NOMO-1 (cell line): ENCODE measurements at regions not wholly inside any gene's neighbourhood (a gene's known extent, or its start where the extent isn't known, plus 50 kb on each side); places are given as distances from the start of the nearest gene placed in this dataset.
A peak's percentile ranks its signal among the peaks of the same experiment; 100 is the strongest.
"Not testable (repeated sequence)": the region's sequence is repeated elsewhere in the genome, so short reads cannot be mapped to it uniquely, and the experiment has no call there.

Experiments
- DNase-seq, 2 experiments: peaks; one replicate each; lab custom pipeline; 2025; ENCODE audit not compliant: unreplicated experiment in 2 of 2; lab: John Stamatoyannopoulos, UW

DNA sequence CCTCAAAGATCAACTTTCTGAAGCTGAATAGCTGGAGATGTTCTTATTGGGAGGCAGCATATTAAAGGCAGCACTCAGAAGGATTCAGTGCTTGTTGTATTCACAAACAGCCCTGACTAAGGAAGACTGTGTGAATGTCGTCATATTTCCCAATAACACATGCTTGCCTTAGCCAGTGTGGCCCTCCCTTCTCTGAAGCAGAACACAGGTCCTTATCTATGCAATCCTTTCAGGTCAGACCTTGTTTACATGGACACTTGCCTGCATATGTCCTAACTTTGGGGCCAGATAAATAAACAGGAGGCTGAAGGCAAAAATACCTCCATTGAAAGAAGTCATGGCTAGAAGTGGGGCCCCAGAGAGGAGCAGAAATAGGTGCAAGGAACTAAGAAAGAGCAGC lies 97.2 kb downstream of the SLC4A3 start:
- peak; percentile 10 to 34 for DNase-seq

DNA sequence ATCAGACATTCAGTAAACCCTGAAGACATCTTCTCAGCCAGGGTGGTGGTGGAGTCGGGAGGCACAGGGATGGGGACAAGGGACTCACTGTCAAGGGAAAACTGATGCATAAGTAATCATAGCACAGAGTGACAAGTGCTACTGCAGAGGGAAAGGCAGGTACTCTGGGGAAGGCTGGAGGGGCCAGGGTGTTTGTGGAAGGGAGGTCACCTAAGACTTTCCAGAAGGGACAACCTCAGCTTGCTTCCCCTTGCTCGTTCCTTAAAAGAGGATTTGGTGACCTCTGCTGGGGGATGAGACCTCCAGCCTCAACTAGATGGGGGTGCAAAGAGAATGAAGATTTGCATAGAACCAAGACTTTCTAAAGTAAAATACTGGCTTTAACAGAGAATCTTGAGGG lies 99.5 kb downstream of the SLC4A3 start:
- DNase-seq, result peak; percentile 28 to 33

DNA sequence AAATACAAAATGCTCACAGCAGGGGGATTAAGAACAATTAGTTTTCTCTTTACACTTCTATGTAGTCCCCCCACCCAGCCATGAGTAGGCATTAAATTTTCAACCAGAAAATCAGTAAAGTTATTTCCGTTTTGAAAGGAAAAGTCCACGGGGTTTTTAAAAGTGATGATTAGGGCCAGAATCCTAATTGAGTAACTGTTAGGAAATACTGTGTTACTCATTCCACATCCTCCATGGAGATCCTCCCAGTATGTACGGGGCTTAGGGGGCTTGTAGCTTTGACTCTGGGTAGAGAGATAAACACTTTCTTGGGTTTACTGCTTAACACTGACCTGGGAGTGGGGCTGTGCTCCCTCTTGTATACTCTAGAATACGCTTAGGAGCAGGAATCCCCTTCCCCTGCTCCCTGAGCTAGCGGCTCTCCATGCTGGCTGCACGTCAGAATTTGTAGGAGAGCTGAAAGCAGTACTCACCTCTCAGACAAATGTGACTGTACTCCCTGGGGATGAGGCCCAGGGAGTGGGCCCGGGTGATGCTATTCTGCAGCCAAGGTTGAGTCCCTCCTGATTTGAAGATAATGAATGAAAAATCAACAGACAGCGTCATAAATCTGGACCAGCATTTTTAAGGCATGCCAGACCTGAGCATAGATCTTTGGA lies 100.5 kb downstream of the SLC4A3 start:
- no peak for DNase-seq

DNA sequence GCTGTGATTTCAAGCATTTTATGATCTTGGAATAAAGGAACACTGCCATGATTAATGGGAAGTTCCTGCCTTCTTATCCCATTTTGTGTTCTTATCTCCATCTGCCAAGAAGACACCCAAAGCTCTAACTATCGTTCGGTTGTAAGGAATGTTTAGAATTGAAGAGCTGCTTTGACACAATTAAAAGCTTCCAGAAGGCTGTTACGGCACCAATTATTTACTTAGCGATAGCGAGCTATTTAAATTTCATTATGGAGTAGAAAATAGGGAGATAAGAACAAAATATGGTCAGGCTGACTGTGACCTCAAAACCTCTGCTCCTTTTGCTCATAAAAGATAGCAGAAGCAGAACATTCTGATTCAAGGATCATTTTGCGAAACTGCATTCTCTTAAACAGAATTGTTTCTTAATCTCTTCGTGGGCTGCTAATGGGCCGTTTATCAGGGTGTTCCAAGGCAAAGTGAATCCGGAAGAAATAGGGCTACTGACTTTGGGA lies 101.6 kb downstream of the SLC4A3 start:
- peak in 1 of 2 experiments; percentile 31 for DNase-seq

DNA sequence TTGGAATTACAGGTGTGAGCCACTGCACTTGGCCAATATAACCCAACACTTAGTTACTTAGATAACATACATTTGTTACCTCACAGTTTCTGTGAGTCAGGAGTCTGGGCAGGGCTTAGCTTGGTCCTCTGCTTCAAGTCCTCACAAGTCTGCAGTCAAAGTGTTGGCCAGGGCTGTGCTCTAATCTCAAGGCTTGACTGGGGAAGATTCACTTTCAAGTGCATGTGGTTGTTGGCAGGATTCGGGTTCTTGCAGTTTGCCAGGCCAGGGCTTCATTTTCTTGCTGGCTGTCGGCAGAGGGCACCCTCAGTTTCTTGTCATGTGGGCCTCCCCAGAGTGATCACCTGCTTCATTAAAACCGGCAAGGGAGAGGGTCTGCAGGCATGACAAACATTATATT lies 103.7 kb downstream of the SLC4A3 start:
- DNase-seq, result no peak

DNA sequence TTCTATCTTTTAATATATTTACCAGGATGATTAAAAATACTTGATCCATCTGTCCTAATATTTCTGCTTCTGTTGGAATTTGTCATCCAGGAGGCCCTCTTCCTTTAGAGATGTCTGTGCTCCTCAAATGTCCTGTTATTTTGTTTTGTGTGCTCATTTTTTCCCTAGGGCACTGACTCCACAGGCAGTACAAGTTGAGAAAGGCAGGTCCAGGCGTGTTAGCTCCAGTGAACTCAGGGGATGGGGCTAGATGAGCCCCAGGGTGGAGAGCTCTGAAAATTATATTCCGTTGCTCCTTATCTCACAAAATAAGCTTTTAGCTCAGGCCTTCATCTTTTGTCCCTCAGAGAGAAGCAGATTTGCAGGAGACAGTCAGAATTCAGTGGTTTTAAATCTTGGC lies 105.7 kb downstream of the SLC4A3 start:
- DNase-seq, result no peak

DNA sequence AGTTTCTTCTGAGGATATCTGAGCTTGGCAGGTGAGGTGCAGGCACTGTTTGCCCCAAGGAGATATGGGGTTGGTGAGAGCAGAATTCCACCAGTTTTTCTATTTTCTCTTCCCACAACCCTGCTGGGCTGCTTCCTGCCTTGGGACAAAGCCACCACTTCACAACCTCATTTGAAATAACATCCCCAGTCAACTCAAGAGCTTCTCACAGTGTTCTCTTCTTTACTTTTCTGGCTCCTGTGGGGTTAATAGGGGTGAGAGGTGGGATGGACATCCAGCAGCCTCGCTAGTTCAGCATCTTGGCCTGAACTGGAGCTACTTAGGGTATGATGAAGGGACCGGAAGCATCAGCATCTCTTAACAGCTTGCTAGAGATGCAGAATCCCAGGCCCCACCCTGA lies 106.3 kb downstream of the SLC4A3 start:
- DNase-seq, result no peak

DNA sequence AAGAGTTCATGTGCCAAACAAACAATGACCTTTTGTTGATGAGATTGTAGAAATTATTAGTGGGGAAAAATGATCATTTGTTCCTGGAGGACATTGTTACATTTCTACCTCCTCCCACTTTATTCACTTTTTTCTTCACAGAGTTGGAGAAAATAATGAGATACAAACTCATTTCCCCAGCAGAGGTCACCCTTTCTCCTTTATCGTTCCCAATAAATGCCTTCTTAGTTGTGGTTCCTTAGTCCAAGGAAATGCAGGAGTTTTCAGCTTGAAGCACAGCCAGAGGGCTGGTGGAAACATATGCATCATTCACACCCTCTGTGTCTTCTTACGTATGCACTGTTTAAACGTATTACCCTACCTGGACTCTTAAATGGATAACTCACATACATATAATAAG lies 108.8 kb downstream of the SLC4A3 start:
- DNase-seq, result peak; percentile 41 to 46

DNA sequence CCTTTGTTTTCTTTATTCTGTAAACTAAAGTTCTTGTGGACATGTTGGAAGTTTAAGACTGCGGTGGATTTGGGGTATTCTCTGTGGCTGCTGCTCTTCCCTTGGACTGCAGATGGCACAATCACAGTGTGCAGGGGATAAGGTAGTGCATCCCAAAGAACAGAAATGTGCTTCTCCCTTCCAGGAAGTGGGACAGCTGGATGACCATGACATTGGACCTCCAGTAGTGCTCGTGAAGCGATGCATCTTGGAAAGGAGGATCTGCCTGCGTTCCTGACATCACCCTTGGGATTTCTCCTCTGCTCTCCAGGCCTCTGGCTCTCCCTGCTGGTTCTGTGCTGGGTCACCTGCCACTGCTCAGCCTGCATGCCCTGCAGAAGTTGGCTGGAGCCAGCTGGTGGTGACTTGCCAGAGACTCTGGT lies 109.9 kb downstream of the SLC4A3 start:
- DNase-seq, result no peak

DNA sequence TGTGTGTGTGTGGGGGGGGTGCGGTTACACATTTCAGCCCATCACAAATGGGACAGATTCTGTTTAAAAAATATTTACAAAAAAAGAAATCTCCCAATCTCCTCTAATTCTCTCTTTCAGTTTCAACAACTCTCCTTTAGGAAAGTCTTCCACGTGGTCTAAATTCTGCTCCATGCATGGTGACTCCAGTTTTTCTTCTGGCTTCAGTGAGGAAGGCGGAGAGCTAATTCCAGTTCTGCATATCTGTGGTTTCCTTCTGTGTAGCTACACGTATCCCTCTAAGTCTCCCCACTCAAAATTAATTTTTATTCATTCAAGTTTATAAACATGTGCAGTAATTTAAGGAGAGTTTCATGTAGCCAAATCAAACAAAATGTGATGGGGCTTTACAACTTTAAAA lies 111.6 kb downstream of the SLC4A3 start:
- no peak for DNase-seq

DNA sequence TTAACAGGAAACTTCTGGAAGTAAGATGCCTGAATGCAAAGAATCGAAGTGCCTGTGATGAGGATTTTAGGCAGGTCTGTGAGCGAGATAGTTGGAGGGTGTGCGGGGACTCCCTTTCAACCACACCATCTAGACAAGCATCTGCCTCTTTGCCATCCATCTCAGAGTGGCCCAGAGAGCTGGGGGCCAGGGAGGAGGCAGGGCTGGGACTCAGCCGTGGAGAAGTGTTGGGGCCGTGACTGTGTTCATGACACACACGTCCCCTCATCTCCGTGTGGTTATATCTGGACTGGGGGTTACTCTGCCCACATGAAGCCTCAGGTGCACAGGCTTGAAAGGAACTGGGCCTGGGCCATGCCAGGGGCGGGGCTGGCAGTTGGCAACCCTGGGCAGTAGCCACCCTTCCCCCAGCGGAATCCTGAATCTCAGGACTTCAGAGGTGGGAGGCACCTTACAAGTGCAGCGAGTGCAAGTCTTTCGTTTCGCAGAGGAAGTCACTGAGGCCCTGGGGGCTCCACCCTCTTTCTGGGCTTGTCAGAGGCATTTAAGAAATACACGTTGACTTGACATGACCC lies 112.5 kb downstream of the SLC4A3 start:
- DNase-seq, result no peak

DNA sequence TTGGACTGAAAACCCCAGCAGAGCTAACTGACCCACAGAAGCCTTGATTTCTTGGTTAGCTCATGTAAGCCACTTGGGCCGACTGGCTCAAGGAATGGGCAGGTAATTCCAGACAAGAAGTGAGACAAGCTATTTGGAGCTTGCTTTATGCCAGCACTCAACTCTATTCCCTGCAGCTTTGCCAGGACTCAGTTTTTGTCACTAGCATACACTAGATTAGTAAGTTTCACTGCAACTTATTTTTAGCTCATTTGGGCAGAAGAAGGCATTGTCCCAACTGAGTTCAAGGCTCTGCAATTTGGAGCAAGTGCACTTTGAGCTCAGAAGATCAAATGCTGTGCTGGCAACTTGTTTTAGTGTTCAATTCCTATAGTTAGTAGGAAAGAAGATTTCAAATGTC lies 116.1 kb downstream of the SLC4A3 start:
- DNase-seq, result no peak

DNA sequence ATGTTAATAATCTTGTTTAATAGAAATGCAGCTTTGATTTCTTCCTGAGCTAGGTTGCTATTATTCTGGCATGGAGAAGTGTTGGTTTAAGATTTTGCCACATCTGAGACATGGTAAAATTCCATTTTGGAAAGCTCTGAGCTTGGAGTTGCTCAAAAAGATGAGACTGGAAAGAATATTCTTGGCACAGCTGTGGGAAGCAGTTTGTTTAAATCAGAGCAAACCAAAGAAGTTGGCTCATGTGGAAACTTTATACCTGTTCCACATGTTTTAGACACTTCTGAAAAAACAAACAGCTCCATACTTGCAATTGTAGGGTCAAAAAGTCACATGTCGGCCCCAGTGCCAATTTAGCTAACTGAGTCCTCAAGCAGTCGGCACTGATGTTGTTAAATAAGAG lies 116.6 kb downstream of the SLC4A3 start:
- DNase-seq, result no peak

DNA sequence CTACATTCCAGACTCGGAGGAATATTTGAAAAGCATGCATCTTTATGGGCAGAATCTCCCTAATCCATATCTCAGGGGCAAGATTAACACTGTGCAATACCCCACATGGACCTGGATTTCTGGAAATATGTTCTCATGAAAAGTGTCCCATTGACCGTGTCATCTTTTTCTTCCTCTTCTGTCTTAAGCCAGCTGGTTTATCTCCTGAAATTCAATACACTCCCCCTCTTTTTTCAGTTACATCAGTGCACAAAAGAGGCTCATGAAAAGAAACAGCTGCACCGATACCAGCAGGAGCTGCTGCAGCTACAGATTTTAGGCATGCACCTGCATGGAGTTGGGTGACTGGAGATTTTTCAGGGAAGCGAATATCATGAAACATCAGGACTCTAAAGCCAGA lies 117.2 kb downstream of the SLC4A3 start:
- no peak for DNase-seq

DNA sequence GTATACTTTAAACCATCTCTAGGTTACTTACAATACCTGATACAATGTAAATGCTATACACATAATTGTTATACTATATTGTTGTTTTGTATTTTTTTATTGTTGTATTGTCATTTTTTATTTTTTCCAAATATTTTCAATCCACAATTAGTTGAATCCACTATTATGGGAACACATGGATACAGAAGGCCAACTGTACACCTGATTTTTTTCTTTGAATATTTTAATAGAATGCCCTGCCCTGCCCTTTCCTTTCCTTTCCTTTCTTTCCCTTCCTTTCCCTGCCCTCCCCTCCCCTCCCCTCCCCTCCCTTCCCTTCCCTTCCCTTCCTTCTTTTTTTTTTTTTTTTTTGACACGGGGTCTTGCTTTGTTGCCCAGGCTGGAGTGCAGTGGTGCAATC lies 120.2 kb downstream of the SLC4A3 start:
- DNase-seq, result no peak

DNA sequence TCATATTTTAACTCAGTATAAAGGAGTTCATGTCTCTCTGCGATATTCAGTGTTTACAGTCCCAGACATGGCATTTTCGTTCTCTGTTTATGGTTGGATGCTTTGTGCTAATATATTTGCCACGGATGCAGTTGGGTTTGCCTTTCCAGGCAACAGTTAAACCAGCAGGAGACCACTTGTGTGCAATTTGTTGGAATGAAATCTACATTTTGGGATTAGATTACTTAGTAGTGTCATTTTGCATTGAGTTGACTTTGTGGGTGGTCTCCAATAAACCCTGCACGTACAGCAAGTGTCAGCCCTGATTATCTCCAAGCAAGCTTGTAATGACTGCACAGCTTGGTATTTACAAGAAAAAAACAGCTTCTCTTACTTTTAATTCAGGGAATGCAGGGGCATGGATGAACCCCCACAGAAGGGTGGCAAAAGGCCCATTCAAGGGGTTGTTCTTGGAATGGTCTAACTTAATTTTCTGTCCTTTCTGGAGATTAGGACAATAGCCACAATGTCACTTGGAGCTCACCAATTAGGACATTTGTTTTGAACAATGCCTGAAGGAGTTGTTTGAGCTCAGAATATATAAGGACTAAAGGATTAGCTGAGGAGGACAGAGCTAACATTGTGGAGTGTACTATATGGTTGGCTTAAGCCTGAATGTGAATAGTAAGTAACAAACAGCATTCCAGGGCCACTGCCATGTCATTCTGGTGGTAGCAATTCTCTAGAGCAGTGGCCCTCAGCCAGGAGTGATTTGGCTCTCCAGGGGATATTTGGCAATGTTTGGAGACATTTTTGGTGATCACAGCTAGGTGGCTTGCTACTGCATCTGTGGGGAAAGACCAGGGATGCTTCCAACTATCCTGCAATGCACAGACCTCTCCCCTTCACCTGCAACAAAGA lies 121.5 kb downstream of the SLC4A3 start:
- DNase-seq, result no peak

DNA sequence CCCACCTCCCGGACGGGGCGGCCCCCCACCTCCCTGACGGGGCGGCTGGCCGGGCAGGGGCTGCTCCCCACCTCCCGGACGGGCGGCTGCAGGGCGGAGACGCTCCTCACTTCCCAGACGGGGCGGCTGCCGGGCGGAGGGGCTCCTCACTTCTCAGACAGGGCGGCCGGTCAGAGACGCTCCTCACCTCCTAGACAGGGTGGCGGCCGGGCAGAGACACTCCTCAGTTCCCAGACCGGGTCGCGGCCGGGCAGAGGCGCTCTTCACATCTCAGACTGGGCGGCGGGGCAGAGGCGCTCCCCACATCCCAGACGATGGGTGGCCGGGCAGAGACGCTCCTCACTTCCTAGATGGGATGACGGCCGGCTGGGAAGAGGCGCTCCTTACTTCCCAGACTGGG lies 123.7 kb downstream of the SLC4A3 start:
- DNase-seq, result not testable (repeated sequence)

DNA sequence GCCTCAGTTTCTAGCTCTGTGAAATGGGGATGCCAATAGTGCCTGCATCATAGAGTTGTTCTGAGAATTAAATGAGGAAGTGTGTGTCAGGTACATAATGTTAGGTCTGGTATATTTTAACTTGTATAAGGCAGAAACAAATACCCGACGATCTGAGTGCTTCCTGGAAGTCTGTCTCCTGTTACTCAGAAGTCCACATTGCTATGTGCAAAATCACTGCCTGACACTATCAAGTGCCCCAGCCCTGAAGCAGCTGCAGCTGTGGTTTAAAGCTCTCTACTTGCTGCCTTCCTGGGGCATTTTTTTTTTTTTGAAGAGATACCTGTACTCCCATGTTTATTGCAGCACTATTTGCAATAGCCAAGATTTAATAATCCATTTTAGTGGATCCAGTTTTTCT lies 125.3 kb downstream of the SLC4A3 start:
- no peak for DNase-seq

DNA sequence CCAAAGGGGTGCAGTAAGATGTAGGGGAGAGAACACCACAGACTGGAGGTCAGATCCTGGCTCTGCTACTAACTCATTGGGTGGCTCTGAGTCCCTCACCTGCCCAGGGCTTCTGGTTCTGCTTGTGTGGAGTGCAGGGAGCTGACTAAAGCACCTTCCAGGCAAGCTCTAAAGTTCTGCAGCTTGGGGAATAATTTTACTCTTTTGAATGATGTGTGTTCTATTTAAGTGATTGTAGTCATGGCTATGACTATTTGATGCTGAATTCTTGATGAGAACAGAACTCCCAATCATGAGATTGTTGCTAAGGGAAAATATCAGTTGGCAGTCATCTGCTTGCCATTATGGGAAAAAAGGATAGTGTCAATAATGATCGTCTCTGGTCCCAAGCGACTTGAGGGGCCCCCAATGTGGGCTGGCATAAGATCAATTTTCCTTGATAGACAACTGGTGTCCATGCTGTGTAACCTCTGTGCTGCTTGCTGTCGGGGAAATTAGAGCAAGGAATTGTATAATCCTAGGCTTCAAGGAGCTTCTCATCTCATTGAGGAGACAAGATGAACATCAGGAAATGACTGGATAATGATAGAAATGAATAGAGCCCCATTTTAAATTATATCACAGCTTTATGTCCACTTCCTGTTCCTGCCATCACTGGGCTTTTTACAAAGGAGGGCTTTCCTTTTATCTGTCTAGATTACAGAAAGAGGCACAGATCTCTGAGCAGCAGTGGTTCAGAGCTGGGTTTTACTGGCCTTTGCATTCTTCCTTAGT lies 131.7 kb downstream of the SLC4A3 start:
- no peak for DNase-seq

DNA sequence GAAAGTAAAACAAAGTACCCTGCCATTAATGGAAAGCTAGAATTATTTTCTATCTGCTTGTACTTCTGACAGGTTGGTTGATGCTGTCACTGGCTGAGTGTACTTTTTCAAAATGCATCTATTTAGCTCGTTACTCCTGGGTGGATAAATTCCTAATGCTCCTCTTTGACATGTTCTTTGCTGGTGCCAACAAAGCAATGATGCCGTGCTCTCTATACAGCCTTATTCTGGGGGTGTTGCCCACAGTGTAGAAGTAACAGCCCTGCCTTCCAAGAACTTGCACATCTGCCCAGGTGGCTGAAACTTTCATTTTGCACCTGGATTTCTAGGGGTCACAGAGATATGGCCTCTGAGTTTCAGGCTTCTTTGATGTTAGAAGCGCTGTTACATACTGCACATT lies 132.4 kb downstream of the SLC4A3 start:
- no peak for DNase-seq
